HG02759 (cell line): ENCODE measurements at regions not wholly inside any gene's neighbourhood (a gene's known extent, or its start where the extent isn't known, plus 50 kb on each side); places are given as distances from the start of the nearest gene placed in this dataset.

Experiments used
- ATAC-seq: cut with Tn5 transposase; IDR thresholded peaks from one replicate; pipeline ENCODE4 v1.9.1; 2021; ENCODE audit warnings: mild to moderate bottlenecking, moderate library complexity; ENCODE audit not compliant: unreplicated experiment

- no peak for ATAC-seq
These were observed 104.7 kb downstream of the TSN start for GRCh38 chr2:121860033-121860757.

DNA sequence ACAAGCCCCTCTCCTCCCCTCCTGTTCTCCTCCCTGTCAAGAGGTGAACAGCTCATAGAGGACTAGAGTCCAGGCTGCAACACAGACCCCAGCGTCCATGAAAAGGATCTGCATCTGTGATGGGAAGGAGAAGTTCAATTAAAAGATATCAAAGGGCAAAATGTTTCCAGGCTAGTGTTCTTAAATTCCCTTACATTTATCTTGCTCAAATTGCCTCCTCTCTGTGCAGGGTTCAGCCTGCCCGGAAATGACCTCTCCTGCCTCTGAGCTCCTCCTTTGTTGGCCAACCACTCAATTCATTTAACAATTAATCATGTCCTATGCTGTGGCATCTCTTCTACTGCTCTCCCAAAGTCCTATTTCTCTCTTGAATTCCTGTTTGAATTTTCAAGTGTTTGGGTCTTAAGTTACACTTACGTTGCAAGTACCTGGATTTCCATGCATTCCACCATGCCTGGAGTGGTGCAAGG, 105.3 kb downstream of the TSN start:
- ATAC-seq, result no peak

- no peak for ATAC-seq
These were observed 106.8 kb downstream of the TSN start for GRCh38 chr2:121862286-121862685.

DNA sequence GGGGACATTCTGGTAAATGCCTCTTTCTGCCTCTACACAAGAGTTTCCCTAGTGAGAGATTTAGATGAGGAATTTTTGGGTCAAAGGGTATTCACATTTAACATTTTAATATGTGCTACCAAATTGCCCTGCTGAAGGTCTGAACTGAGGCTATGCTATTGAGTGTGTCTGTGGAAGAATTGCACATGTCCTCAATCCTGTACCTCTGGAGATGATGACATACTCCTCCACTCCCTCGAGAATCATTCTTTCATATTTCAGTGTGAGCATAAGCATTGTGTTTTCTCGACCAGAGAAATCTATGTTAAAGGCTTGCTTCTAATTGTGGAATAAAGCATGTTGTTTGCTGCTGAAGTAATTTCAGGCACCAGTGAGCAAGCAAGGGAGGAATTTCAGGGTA, 110.5 kb downstream of the TSN start:
- ATAC-seq, result no peak

DNA sequence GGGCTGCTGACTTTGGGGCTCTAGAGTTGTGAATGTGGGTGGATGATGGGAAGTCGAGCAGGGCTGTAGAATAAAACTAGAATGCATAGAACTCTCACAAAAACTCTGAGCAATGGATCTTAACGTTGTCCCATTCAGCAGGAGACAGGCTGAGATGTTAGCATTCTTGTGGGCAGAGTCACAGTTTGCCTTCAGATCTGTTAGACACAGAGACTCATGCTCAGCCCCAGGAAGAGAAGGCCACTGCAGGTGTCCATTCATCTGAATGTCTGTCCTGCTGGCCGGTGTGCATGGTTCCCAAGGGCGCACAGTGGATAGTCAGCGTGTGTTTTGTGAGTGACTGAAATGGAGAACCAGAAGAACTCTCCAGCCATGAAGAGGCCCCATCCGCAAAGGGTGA, 111.3 kb downstream of the TSN start:
- no peak for ATAC-seq

GRCh38 chr2:121868652-121869051, 113.2 kb downstream of the TSN start:
- no peak for ATAC-seq

- ATAC-seq, result no peak
These were observed 113.9 kb downstream of the TSN start for GRCh38 chr2:121869363-121869762.

- ATAC-seq, result no peak
These were observed 114.4 kb downstream of the TSN start for GRCh38 chr2:121869873-121870272.

GRCh38 chr2:121872651-121873050, 117.2 kb downstream of the TSN start:
- no peak for ATAC-seq

- ATAC-seq, result no peak
These were observed 118.4 kb downstream of the TSN start for GRCh38 chr2:121873864-121874263.

DNA sequence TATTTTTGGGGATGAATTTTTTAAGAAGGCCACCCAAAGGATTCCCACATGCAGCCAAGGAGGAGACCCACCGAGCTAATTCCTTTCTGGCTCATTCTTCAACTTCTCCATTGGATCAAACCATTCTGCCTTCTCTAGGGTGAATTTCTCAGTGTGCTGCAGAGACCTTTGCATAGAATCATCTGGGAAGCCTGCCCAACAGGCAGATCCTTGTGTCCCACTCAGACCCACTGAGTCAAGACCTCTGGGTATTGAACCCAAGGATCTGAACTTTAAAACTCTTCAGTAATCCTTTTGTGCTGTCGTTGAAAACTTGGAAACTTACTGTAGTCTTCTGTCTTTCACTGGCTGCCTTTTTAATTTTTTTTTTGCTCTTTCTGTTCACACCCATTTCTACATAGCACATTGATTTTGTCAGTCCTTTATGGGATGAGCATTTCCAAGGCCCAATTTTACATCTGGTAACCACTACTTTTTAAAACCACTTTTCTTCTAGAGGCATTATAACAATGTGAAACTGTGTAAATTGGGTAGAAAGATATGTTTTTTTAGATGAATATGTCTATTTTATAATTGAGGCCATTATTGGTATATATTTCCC, 120.2 kb downstream of the TSN start:
- no peak for ATAC-seq

DNA sequence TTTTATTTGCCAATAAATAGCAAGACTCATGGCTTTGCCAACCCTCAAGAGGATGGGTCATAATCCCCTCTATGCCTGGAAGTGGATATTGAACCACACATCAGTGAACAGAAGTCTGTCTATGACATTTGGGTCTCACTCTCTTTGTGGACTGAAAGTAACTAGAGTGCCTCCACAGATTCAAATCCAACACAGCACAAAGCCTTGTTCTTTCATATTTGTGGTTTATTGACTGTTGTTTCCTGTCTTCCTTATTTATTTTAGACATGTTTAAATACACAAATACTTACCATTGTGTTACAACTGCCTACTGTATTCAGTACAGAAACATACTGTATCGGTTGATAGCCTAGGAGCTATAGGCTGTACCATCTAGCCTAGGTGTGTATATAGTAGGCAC, 121.9 kb downstream of the TSN start:
- no peak for ATAC-seq

- no peak for ATAC-seq
These were observed 124.8 kb downstream of the TSN start for GRCh38 chr2:121880283-121880682.

DNA sequence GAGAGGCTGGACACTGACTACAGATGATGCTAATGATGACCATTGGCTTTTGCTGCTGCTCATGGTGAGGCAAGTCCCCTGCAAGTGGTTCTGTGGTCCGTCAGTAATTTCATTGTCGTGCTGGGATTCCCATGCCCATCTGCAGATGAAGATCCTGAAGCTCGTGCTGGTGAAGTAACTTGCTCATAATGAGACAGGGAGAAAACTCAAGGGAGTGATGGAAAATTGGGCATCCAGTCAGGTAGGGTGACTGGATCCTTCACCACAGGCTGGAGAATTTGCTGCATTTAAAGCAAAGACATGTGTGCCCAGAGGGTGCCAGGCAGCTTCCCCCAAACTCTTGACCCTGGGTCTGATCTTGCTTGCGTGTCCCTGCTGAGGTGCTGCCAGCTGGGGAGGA, 125.6 kb downstream of the TSN start:
- ATAC-seq, result no peak

DNA sequence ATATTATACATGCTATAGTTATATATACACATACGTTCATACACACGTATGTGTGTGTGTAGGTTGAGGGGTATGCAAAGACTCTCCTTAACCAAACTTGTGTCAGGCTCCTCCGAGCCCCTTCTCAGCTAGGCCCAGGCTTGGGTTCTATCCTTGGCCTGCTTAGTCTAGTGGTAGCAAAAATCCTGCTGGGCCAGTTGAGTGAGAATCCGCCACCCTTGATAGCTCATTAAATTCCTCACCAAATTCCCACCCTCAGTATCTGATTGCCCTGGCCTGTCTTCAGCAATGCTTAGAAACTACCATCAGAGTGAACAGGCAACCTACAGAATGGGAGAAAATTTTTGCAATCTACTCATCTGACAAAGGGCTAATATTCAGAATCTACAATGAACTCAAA, 126.5 kb downstream of the TSN start:
- no peak for ATAC-seq

GRCh38 chr2:121884078-121884477, 128.6 kb downstream of the TSN start:
- ATAC-seq, result no peak

- ATAC-seq, result no peak
These were observed 129.1 kb downstream of the TSN start for GRCh38 chr2:121884511-121884921.

DNA sequence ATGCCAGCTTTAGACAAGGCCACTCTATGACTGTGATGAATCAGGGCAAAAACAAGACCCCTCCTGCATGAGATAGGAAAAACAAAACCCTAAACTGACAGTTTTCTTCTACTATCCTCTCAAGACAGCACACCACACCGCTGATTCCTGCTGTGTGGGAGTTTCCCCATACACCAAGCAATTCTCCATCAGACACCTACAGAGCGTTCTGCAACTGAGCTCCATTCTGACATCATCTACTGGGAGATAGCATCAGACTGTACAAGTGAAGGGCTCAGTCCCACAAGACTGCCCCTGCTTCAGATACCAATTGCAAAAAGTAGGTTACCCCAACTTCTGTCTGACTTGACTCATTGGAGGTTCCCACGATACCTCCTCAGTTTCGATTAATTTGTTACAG, 130.6 kb downstream of the TSN start:
- no peak for ATAC-seq

DNA sequence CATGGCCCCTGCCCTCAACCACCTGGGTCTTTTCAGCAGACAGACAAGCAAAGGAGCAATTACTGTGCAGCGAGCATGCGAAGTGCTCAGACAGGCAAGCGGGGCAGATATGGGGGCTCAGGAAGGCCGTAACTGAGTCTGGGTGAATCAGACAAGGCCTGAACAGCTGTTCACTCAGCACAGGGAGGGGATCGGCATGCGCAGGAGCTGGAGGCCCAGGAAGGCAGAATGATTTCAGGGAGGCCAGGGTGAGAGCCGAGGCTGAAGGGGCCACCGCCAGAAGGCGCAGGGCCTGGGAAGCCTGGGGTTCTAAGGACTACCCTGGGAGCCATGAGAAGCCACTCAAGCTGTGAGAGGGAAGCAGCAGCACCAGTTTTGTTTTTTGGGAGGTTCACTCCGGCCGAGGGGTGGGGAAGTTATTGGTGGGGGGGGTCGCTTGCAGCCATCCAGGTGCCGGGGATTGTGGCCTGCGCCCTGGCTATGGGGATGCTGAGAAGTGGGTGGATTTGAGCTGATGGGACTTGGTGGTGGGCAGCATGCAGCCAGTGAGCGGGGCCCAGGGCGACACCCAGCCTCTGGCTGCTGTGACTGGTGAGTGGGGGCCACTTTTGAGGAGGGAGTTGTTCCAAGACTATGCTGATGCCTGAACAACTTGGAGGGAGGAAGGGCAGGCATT, 132.2 kb downstream of the TSN start:
- ATAC-seq, result no peak

DNA sequence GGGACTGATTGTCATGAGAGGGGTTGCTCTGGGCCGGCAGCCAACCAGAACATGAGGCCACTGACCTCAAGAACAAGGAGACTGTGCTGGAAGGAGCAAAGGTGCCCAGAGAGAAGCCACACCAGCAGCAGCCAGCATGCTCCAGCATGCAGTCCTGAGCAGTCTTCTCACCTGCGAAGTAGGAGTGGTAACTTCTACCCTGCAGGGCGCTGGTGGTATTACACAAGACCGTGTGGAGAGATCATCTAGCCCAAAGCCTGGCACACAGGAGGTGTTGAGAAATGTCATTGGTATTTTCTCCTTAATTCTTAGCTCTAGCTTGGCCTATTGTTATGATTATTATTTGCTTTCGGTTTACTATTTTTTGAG, 132.7 kb downstream of the TSN start:
- peak; percentile 90 for ATAC-seq

DNA sequence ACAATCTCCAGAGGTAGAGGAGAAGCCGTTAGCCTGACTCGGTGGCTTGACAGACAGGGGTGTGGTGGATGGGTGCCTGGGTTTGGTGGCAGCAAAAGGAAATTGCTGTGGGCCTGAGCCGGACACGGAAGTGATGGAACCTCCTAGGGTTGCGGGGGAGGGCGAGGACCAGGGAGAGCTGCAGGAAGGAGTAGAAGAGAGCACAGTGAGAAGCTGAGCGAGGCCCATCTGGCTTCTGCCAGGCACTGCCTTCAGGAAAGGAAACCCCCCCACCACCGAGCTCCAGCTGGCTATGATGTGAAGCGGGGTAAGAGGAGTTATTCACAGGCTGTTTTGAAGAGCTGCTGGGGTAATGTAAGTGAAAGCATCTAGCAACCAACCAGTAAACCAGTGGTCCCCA, 134.6 kb downstream of the TSN start:
- no peak for ATAC-seq
